SK-N-SH treated with all-trans-retinoic acid at 6 μM for 48 hours (cell line): ENCODE measurements at regions not wholly inside any gene's neighbourhood (a gene's known extent, or its start where the extent isn't known, plus 50 kb on each side); places are given as distances from the start of the nearest gene placed in this dataset.

Experiments used
- ATAC-seq: fragments of 200-7000 bp; cut with Tn5 transposase; 3 replicates; pipeline ENCODE4 v1.9.1; 2020; ENCODE audit warnings: mild to moderate bottlenecking, moderate library complexity
- BACH2 ChIP-seq: fragments of 250-450 bp; sonication (Bioruptor Pico); IDR thresholded peaks from 2 replicates; pipeline ENCODE4 v1.9.0; 2021; ENCODE audit warnings: mild to moderate bottlenecking, borderline replicate concordance
- CREB5 ChIP-seq: fragments of 250-450 bp; sonication (Bioruptor Pico); IDR thresholded peaks from 2 replicates; pipeline ENCODE4 v1.5.1; 2020; ENCODE audit warnings: low read depth, mild to moderate bottlenecking, moderate library complexity
- CSRNP3 ChIP-seq: fragments of 250-450 bp; sonication (Bioruptor Pico); IDR thresholded peaks from 2 replicates; pipeline ENCODE4 v1.5.1; 2021; ENCODE audit warnings: mild to moderate bottlenecking, moderate library complexity
- ESRRG ChIP-seq: fragments of 250-450 bp; sonication (Bioruptor Pico); IDR thresholded peaks from 2 replicates; pipeline ENCODE4 v1.6.1; 2021; ENCODE audit warnings: mild to moderate bottlenecking
- GLIS3 ChIP-seq: fragments of 250-450 bp; sonication (Bioruptor Pico); IDR thresholded peaks from 2 replicates; pipeline ENCODE4 v1.5.0; 2020; ENCODE audit warnings: mild to moderate bottlenecking, moderate library complexity
- ISL1 ChIP-seq: fragments of 250-450 bp; sonication (Bioruptor Pico); IDR thresholded peaks from 2 replicates; pipeline ENCODE4 v2.1.2; 2022; ENCODE audit warnings: mild to moderate bottlenecking, moderate library complexity
- OSR1 ChIP-seq: fragments of 250-450 bp; sonication (Bioruptor Pico); IDR thresholded peaks from 2 replicates; pipeline ENCODE4 v1.8.0; 2022; ENCODE audit warnings: moderate library complexity, mild to moderate bottlenecking, inconsistent platforms
- PATZ1 ChIP-seq: fragments of 250-450 bp; sonication (Bioruptor Pico); IDR thresholded peaks from 2 replicates; pipeline ENCODE4 v1.8.0; 2020; ENCODE audit warnings: mild to moderate bottlenecking, moderate library complexity, borderline replicate concordance
- PPARA ChIP-seq: fragments of 250-450 bp; sonication (Bioruptor Pico); IDR thresholded peaks from 2 replicates; pipeline ENCODE4 v1.5.0; 2020; ENCODE audit warnings: mild to moderate bottlenecking, borderline replicate concordance
- SNAI2 ChIP-seq: fragments of 250-450 bp; sonication (Bioruptor Pico); IDR thresholded peaks from 2 replicates; pipeline ENCODE4 v1.5.0; 2020; ENCODE audit warnings: mild to moderate bottlenecking, moderate library complexity
- TCF4 ChIP-seq: fragments of 250-450 bp; sonication (Bioruptor Pico); IDR thresholded peaks from 2 replicates; pipeline ENCODE4 v1.8.0; 2021; ENCODE audit warnings: mild to moderate bottlenecking, moderate library complexity, borderline replicate concordance
- TOX ChIP-seq: fragments of 250-450 bp; sonication (Bioruptor Pico); IDR thresholded peaks from 2 replicates; pipeline ENCODE4 v1.8.0; 2021; ENCODE audit warnings: mild to moderate bottlenecking, moderate library complexity, borderline replicate concordance
- TSHZ2 ChIP-seq: fragments of 250-450 bp; sonication (Bioruptor Pico); IDR thresholded peaks from 2 replicates; pipeline ENCODE4 v1.5.0; 2020; ENCODE audit warnings: mild to moderate bottlenecking, moderate library complexity
- ZC3H10 ChIP-seq: fragments of 250-450 bp; sonication (Bioruptor Pico); IDR thresholded peaks from 2 replicates; pipeline ENCODE4 v1.5.1; 2021; ENCODE audit warnings: mild to moderate bottlenecking, moderate library complexity
- ZFP3 ChIP-seq: fragments of 250-450 bp; sonication (Bioruptor Pico); IDR thresholded peaks from 2 replicates; pipeline ENCODE4 v1.5.0; 2020; ENCODE audit warnings: mild to moderate bottlenecking, moderate library complexity
- ZNF565 ChIP-seq: fragments of 450-650 bp; formaldehyde crosslinking; conservative IDR thresholded peaks from 2 replicates; pipeline ENCODE4 v1.5.0; 2020; ENCODE audit warnings: low read depth, mild to moderate bottlenecking, moderate library complexity
- ZNF70 ChIP-seq: fragments of 450-650 bp; formaldehyde crosslinking; IDR thresholded peaks from 2 replicates; pipeline ENCODE4 v1.5.0; 2020; ENCODE audit warnings: mild to moderate bottlenecking, moderate library complexity
- ZNF8 ChIP-seq: fragments of 450-650 bp; formaldehyde crosslinking; IDR thresholded peaks from 2 replicates; pipeline ENCODE4 v1.5.0; 2020; ENCODE audit warnings: mild to moderate bottlenecking, moderate library complexity

GRCh38 chr4:123950530-123950929, 553.9 kb downstream of the SPRY1 start:
- TF ChIP-seq PATZ1 (no peak), ZNF565 (CRISPR knock-in tag) (no peak), ZNF70 (no peak), CREB5 (no peak), ZC3H10 (CRISPR knock-in tag) (no peak), ESRRG (CRISPR knock-in tag) (no peak), ZNF8 (no peak), OSR1 (no peak), TOX (CRISPR knock-in tag) (no peak), PPARA (no peak), ZFP3 (no peak), CSRNP3 (CRISPR knock-in tag) (no peak), BACH2 (no peak), SNAI2 (CRISPR knock-in tag) (no peak), TSHZ2 (no peak), GLIS3 (CRISPR knock-in tag) (no peak)
- ATAC-seq = no peak

GRCh38 chr4:123952530-123953274, 556.1 kb downstream of the SPRY1 start:
- peak; percentile 57; the same call in 2 of the 3 replicates for ATAC-seq
- no peak for TF ChIP-seq ZNF70
- no peak for TF ChIP-seq CSRNP3 (CRISPR knock-in tag)
- no peak for TF ChIP-seq TCF4 (CRISPR knock-in tag)
- no peak for TF ChIP-seq ZNF8
- no peak for TF ChIP-seq OSR1

GRCh38 chr4:123953566-123953965, 557.0 kb downstream of the SPRY1 start:
- no peak for ATAC-seq
- no peak for TF ChIP-seq ISL1 (CRISPR knock-in tag)
- TF ChIP-seq PPARA = no peak
- TF ChIP-seq TCF4 (CRISPR knock-in tag) = no peak
- TF ChIP-seq ZC3H10 (CRISPR knock-in tag) = no peak
- TF ChIP-seq PATZ1 = no peak
- TF ChIP-seq CSRNP3 (CRISPR knock-in tag) = no peak
